HG03354 (cell line): ENCODE measurements at regions not wholly inside any gene's neighbourhood (a gene's known extent, or its start where the extent isn't known, plus 50 kb on each side); places are given as distances from the start of the nearest gene placed in this dataset.
A peak's percentile ranks its signal among the peaks of the same experiment; 100 is the strongest.

ENCODE experiments used
- ATAC-seq: cut with Tn5 transposase; IDR thresholded peaks from one replicate; pipeline ENCODE4 v1.9.1; 2021; ENCODE audit warnings: mild to moderate bottlenecking; ENCODE audit not compliant: unreplicated experiment, poor library complexity, severe bottlenecking

GRCh38 chr4:146032234-146032860 lies 93.7 kb upstream of the ZNF827 start:
- ATAC-seq, result peak; percentile 28

- peak; percentile 96 for ATAC-seq
Observed at GRCh38 chr4:146029939-146030710, 91.5 kb upstream of the ZNF827 start.

- no peak for ATAC-seq
Observed at GRCh38 chr4:146029147-146029546, 90.5 kb upstream of the ZNF827 start.

GRCh38 chr4:146027761-146028160 lies 89.1 kb upstream of the ZNF827 start:
- ATAC-seq, result no peak

GRCh38 chr4:146023334-146023967 lies 84.8 kb upstream of the ZNF827 start:
- ATAC-seq, result peak; percentile 97

- ATAC-seq, result no peak
Observed at GRCh38 chr4:146022541-146022940, 83.9 kb upstream of the ZNF827 start.

- no peak for ATAC-seq
Observed at GRCh38 chr4:146018247-146018646, 79.6 kb upstream of the ZNF827 start.

GRCh38 chr4:146004730-146005129 lies 66.1 kb upstream of the ZNF827 start:
- no peak for ATAC-seq

GRCh38 chr4:145988628-145989027 lies 50.0 kb upstream of the ZNF827 start:
- ATAC-seq, result no peak
